SH-SY5Y (cell line): ENCODE measurements at regions not wholly inside any gene's neighbourhood (a gene's known extent, or its start where the extent isn't known, plus 50 kb on each side); places are given as distances from the start of the nearest gene placed in this dataset.

Experiments used
- GATA2 ChIP-seq: IDR thresholded peaks from 2 replicates; pipeline ENCODE4 v1.6.1; 2011; ENCODE audit warnings: mild to moderate bottlenecking, low read depth, low read length
- GATA3 ChIP-seq: IDR thresholded peaks from 2 replicates; pipeline ENCODE4 v1.6.1; 2011; ENCODE audit warnings: low read depth, mild to moderate bottlenecking, low read length, moderate library complexity

DNA sequence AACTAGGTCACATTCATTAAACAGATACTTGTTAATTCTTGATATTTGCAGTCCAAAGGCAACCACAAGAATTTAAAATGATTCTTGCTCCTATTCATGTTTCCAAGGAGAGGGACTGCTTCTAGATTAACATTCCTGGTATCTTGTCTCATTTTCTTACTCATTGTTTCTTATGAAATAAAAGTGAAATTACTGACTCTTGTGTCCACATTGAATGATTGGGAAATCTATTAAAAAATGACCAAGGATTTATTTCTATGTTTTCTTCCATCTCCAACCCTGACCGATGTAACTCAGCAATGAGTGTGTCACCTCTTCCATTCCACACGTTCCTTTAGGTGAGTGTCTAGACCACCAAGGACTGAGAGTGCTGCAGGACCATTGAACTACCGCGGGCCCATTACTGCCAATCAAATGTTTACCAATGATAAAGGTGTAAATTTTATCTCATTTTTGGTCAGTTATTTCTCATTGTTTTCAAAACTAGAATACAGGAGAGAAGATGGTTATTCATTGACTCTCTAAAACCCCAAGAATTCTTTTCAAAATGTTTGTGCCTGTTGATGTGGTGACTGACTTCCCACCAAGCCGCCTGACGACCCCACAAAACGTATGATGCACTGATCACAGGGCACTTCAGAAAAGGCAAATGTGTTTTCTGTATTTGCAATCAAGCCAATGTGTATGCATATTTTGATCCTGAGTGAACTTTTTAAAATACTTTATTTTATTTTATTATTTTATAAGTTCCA, 414.6 kb upstream of the PTBP2 start:
- TF ChIP-seq GATA3 (no peak), GATA2 (no peak)

DNA sequence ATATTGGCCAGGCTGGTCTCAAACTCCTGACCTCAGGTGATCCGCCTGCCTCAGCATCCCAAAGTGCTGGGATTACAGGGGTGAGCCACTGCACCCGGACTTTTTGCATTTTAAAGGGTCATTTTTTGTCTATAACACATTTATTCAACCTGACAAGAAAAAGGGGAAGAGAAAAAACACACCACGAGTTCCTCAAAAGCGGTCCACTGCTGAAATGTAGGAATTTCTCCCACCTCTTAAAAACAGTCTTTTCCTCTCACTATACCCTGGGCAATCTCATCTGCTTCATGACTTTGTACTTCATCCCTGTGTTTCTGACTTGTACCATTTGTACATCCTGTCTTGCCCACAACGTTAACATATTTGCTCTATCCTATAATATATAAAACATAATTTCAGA, 413.3 kb upstream of the PTBP2 start:
- TF ChIP-seq GATA3 (no peak), GATA2 (no peak)

DNA sequence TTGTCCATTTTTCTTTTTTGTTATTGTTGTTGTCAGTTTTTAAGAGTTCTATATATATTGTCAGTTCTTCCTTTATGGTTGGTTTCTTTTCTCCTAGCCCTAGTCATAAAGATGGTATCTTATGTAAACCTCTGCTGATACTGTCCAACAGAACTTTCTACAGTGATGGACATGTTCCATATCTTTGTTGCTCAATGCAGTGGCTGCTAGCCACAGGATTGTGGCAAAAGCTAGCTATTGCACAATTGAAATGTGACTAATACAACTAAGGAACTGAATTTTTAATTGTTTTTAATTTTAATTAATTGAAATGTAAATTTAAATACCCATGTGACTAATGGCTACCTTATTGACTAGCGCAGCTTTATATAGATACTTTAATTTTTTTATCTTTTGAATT, 411.8 kb upstream of the PTBP2 start:
- TF ChIP-seq GATA2 = no peak
- no peak for TF ChIP-seq GATA3

DNA sequence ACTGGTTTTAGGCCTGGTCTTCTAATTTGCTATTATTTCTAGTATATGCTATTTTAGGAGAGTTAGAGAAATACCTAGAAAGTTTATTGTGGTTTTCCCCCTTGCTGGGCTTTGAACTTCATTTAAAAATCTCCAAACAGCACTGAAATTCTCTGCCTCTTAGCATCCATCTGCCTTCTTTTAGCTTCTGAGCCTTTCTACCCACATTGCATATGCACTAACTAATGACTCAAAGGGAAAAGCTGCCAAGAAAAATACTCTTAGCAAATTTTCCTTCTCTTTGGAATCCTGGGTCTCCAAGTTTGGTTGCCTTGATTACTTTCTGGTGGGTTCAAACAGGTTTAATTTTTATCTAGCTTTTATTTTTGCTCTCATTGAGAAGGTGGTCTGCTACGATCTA, 408.4 kb upstream of the PTBP2 start:
- no peak for TF ChIP-seq GATA3
- TF ChIP-seq GATA2 = no peak

DNA sequence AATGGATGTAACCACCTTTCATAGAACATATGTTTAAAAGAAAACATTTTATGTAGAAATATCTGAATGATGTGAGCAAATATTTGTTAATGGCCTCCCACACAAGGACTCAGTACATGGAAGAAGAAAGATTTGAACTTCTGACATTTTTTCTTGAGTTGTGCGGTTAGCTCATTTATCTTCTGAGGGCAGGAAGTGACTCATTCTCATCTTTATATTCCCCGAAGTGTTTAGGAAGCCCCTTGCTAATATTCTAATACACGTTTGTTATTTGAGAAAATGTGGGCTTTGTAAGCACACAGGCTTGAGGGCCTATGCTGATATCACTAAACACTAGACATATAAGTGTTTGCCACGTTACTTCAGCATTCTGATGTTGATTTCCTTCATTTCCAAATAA, 392.5 kb upstream of the PTBP2 start:
- TF ChIP-seq GATA2 = no peak
- no peak for TF ChIP-seq GATA3

DNA sequence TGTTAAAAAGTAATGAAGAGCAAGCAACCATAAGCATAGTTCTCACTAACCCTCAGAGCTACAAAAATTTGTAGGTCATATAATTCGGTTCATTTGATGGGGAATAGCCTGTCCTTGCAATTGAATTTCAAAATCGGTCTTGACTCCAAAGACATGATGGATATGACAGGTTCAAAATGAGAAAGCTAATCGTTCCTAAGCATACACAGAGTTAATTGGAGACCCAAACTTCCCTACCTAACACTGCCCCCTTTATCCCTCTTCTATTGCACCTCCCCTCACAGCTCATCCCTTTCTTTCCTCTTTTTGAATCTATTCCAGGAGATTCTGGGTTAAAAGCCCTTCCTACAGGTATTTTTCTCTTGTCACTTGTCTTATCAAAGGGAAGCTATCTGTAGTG, 390.0 kb upstream of the PTBP2 start:
- TF ChIP-seq GATA3 (no peak), GATA2 (no peak)

DNA sequence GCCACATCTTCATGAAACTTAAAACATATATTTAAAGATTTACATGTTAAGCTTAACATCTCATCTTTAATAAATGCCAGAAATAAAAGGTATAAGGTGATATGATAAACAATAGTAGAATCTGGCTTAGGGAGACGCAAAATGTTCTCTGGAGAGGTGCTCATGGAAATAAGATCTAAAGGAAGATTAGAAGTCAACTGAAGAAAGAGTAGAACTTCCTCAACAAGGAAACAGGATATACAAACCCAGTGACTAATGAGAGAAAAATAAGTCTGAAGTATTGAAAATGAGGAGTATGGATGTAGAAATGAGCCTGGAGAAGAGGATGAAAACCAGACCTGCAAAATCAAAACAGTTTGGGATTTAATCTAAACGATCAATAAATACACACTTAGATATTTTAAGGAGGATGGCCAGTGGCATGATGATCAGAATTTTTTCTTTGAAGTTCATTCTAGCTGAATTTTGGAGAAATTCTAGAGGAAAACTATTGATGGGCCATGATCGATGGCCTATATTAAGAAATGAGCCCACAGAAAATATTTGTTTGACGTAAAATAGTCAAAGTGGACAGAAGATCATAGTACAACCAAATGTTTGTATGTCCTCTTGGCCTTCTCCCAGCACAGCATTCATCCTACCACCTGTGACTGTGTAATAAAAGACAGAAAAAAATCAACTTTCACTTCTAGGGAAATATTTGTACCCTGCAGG, 387.9 kb upstream of the PTBP2 start:
- TF ChIP-seq GATA3 (no peak), GATA2 (no peak)

DNA sequence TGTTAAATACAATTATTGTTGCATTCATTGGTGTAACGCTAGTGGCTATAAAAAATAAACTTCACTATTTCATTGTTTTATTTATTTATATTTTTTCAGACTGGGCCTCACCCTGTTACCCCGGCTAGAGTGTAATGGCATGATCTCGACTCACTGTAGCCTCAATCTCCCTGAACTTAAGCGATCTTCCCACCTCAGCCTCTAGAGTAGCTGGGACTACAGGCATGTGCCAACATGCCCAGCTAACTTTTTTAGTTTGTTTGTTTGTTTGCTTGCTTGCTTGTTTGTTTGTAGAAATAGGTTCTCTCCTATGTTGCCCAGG, 387.4 kb upstream of the PTBP2 start:
- TF ChIP-seq GATA2 (no peak), GATA3 (no peak)

DNA sequence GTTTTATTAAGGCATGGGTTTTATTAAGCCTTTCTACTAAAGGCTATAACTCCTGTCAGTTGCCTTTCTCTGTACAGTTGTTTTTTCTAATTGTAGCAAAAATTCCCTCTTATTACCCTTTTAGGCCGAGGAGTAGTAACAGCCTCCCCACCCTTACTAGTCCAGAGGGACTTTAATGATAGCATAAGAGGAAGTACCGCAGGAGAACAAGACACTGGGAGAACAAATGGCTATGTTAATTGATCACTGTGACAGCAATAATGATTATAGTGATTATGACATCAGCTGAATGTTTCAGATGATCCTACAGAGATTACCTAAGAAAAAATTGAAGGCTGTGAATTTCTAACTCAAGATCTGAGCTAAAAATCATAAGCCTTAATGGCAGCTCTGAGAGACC, 383.0 kb upstream of the PTBP2 start:
- no peak for TF ChIP-seq GATA3
- TF ChIP-seq GATA2 = no peak

DNA sequence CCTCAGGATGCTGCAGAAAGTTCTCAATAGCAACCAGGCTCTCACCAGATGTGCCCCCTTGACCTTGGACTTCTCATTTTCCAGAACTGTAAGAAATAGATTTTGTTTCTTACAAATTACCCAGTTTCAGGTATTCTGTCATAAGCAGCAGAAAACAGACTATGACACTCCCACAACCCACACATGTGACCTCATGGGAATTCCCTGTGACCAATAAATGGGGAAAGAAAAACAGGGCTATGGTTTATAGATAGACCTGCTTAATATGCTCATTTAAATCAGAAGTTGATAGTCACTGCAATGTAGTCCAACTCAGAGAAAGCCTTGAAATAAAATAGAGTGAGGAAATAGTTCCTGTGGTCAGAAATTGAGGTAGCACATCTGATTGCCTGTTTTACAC, 380.9 kb upstream of the PTBP2 start:
- no peak for TF ChIP-seq GATA3
- TF ChIP-seq GATA2 = no peak

DNA sequence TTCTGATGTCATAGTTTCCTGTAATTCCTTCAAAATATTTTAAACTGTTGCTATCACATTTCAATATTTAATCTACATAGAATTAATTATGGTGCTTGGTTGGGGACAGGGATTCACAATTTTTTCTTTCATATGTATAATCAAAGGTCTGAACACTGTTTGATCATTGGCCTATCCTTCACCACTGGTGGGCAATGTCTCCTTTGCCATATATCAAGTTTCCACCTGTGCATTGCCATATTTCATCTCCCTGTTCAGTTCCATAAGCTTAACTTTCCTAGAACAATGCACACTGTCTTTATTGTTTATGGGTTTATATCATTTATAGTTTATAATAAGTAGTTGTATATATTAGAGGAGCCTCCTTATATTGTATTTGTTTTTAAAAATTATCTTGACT, 374.9 kb upstream of the PTBP2 start:
- TF ChIP-seq GATA3 (no peak), GATA2 (no peak)

DNA sequence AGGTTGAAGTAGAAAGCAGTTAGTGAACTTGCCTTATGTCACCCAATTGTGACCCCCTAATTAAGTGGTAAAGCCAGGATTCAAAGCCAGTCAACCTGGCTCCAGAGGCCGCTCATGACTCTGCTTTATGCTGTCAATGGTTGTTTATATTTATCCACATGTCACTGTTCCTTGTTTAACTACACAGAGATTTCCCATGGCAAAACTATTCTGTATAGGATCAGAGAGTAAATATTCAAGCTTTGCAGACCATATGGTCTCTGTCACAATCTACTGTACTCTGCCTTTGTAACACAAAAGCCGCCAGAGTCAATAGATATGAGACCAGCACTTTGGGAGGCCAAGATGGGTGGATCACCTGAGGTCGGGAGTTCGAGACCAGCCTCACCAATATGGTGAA, 371.7 kb upstream of the PTBP2 start:
- TF ChIP-seq GATA3 (no peak), GATA2 (no peak)

DNA sequence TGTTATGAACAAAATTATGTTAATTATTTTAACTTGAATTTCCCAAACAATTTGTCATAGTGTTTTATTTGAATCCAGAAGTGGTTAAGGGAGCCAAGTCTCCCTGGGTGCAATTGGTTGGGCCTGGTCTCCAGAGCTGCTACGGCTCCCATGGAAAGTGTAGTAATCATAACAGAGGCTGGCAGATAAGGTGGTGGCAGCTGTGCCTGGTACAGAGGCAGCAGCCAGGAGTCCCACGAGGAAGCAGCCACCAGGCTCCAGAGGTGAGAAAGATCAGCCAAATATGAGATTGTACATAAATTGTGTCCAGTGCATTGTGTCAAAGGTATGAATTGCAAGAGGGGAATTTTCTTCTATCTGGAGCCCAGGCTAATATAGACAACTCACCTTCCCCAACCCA, 368.9 kb upstream of the PTBP2 start:
- TF ChIP-seq GATA3 (no peak), GATA2 (no peak)

DNA sequence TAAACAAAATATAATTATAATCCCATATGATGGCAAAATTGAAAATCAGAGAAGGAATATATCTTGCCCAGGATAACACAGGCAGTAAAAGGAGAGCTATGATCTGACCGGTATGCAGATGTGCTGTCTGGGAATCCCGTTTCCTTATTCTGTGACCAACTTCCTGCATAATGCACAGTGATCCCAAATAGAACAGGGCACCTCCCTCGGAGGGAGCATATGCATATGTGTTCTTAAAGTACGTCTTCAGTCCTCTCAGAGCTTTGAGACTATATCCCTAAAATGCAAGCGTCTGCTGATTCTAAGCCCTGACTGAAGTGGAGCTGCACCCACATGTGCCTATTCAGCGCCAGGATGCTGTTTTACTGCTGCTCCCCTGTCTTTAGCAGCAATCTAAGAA, 366.1 kb upstream of the PTBP2 start:
- TF ChIP-seq GATA3 = no peak
- TF ChIP-seq GATA2 = no peak

DNA sequence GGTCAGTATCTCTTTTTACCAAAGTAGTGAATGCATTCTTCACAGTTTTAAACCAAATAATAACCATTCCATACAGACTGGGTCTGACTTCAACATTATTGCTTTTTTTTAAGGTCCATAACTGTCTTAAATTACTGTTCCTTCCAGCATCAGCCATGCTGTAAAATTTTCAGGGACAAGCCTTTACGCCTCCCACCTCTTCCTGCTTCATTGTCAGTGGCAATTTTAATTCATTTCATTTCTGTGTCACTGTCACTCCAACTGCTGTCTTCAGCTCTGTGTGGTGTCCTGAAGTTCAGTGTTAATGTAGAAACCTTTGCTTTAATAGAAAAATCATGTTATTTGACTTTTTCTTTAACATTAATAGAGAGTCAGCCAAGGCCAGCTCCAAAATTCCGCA, 365.6 kb upstream of the PTBP2 start:
- no peak for TF ChIP-seq GATA3
- no peak for TF ChIP-seq GATA2

DNA sequence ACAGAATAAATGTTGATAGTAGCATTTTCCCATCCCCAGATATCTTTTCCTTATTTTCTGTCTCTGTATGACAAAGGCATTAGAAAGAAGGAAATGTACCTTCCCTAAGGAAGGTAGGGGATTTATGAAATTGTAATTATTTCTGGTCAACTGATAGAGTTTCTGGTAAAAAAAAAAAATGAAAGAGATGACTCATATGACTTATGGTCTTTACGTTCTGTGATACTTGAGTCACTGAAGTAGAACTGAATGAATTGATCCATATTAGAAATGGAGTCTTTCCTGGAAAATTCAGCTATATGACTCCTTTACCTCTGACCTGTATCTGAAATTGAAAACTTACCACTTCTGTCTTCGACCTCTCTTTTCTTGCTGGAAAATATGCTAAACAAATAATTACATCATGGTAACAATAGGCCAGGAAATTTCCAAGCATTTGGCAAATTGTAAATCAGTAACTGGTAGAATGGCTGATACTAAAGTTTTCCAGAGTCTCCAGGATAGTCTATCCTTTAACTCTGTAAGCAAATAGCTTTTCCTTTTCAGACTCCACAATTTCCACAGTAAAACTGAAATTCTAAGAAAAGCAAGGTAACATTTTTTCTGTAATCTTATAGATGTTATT, 364.3 kb upstream of the PTBP2 start:
- TF ChIP-seq GATA3 (no peak), GATA2 (no peak)
